ENCODE measurements at regions not wholly inside any gene's neighbourhood (a gene's known extent, or its start where the extent isn't known, plus 50 kb on each side); places are given as distances from the start of the nearest gene placed in this dataset.
"Not testable (repeated sequence)": the region's sequence is repeated elsewhere in the genome, so short reads cannot be mapped to it uniquely, and the experiment has no call there.

GRCh38 chr2:87360927-87361326 lies 339.3 kb upstream of the PLGLB1 start:
- DNase-seq, result not testable (repeated sequence)

- DNase-seq, result not testable (repeated sequence)
These were observed 340.2 kb upstream of the PLGLB1 start for GRCh38 chr2:87361805-87362204.

DNA sequence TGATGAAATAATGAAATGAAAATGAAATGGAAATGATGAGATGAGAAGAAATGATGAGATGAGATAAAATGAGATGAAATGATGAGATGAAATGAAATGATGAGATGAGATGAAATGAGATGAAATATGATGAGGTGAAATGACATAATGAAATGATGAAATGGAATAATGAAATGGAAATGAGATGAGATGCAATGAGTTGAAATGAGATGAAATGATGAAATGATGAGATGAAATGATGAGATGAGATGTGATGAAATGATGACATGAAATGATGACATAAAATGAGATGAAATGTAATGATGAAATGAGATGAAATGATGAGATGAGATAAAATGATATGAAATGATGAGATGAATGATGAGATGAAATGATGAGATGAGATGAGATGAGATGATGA lies 342.7 kb upstream of the PLGLB1 start:
- not testable (repeated sequence) for DNase-seq

GRCh38 chr2:87365038-87365437 lies 343.4 kb upstream of the PLGLB1 start:
- DNase-seq, result not testable (repeated sequence)

DNA sequence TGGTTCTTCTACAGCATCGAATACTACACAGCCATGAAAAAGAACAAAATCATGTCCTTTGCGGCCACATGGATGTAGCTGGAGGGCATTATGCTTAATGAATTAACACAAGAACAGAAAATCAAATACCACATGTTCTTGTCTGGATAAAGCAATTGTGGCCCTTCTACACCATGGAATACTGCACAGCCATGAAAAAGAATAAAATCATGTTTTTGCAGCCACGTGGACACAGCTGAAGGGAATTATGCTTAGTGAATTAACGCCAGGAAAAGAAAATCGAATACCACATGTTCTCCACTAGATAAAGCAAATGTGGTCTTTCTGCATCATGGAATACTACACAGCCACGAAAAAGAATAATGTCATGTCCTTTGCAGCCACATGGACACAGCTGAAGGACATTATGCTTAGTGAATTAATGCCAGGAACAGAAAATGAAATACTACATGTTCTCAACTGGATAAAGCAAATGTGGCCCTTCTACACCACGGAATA lies 361.8 kb upstream of the PLGLB2 start:
- DNase-seq, result not testable (repeated sequence)

- DNase-seq, result not testable (repeated sequence)
These were observed 352.1 kb upstream of the PLGLB2 start for GRCh38 chr2:87395784-87396183.

- not testable (repeated sequence) for DNase-seq
These were observed 351.2 kb upstream of the PLGLB2 start for GRCh38 chr2:87396551-87397265.

DNA sequence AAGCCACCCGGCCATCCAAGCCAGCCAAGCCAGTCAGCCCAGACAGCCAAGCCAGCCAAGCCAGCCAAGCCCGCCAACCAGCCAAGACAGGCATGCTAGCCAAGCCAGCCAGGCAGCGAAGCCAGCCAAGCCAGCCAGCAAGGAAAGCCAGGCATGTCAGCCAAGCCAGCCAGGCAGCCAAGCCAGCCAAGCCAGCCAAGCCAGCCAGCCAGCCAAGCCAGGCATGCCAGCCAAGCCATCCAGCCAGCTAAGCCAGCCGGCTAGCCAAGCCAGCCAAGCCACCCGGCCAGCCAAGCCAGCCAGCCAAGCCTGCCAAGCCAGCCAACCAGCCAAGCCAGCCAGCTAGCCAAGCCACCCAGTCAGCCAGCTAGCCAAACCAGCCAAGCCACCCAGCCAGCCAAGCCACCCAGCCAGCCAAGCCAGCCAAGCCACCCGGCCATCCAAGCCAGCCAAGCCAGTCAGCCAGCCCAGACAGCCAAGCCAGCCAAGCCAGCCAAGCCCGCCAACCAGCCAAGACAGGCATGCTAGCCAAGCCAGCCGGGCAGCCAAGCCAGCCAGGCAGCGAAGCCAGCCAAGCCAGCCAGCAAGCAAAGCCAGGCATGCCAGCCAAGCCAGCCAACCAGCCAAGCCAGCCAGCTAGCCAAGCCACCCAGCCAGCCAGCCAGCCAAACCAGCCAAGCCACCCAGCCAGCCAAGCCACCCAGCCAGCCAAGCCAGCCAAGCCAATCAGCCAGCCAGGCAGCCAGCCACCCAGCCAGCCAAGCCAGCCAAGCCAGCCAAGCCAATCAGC lies 350.4 kb upstream of the PLGLB2 start:
- DNase-seq, result not testable (repeated sequence)

DNA sequence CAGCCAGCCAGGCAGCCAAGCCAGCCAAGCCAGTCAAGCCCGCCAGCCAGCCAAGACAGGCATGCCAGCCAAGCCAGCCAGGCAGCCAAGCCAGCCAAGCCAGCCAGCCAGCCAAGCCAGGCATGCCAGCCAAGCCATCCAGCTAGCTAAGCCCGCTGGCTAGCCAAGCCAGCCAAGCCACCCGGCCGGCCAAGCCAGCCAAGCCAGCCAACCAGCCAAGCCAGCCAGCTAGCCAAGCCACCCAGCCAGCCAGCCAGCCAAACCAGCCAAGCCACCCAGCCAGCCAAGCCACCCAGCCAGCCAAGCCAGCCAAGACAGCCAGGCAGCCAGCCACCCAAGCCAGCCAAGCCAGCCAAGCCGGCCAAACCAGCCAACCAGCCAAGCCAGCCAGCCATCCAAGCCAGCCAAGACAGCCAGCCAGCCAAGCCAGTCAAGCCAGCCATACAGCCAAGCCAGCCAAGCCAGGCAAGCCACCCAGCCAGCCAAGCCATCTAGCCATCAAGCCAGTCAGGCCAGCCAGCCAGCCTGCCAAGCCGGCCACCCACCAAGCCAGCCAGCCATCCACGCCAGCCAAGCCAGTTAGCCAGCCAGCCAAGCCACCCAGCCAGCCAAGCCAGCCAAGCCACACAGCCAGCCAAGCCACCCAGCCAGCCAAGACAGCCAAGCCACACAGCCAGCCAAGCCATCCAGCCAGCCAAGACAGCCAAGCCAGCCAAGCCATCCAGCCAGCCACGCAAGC lies 349.2 kb upstream of the PLGLB2 start:
- not testable (repeated sequence) for DNase-seq

GRCh38 chr2:87401726-87402345 lies 346.1 kb upstream of the PLGLB2 start:
- no peak for DNase-seq

DNA sequence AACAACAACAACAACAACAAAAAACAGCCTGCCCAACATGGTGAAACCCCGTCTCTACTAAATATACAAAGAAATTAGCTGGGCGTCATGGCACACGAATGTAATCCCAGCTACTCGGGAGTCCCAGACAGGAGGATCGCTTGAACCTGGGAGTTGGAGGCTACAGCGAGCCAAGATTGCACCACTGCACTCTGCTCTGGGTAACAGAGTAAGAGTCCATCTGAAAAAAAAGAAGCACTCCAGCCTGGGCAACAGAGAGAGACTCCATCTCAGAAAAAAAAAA lies 344.1 kb upstream of the PLGLB2 start:
- DNase-seq, result no peak

DNA sequence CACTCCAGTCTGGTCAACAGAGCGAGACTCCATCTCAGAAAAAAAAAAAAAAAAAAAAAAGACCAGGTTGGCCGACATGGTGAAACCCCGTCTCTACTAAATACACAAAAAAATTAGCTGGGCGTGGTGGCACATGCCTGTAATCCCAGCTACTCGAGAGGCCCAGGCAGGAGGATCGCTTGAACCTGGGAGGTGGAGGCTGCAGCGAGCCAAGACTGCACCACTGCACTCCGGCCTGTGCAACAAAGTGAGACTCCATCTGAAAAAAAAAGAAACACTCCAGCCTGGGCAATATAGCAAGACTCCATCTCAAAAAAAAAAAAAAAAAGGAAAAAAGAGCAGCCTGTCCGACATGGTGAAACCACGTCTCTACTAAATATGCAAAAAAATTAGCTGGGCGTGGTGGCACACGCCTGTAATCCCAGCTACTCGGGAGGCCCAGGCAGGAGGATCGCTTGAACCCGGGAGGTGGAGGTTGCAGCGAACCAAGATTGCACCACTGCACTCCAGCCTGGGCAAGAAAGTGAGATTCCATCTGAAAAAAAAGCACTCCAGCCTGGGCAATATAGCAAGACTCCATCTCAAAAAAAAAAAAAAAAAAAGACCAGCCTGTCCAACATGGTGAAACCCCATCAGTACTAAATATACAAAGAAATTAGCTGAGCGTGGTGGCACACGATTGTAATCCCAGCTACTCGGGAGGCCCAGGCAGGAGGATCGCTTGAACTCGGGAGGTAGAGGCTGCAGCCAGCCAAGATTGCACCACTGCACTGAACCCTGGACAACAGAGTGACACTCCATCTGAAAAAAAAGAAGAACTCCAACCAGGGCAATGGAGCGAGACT lies 343.3 kb upstream of the PLGLB2 start:
- DNase-seq, result not testable (repeated sequence)

DNA sequence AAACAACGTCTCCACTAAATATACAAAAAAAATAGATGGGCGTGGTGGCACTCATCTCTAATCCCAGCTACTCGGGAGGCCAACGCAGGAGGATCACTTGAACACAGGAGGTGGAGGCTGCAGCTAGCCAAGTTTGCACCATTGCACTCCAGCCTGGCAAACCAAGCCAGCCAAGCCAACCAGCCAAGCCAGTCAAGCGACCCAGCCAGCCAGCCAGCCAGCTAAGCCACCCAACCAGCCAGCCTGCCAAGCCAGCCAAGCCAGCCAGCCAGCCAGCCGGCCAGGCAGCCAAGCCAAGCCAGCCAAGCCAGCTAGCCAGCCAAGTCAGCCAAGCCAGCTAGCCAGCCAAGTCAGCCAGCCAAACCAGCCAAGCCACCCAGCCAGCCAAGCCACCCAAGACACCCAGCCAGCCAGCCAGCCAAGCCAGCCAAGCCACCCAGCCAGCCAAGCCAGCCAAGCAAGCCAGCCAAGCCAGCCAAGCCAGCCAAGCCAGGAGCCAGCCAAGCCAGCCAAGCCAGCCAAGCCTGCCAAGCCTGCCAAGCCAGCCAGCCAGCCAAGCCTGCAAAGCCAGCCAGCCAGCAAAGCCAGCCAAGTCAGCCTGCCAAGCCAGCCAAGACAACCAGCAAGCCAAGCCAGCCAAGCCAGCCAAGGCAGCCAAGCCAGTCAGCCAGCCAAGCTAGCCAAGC lies 342.2 kb upstream of the PLGLB2 start:
- DNase-seq, result not testable (repeated sequence)

GRCh38 chr2:87406406-87407175 lies 341.3 kb upstream of the PLGLB2 start:
- DNase-seq, result not testable (repeated sequence)

DNA sequence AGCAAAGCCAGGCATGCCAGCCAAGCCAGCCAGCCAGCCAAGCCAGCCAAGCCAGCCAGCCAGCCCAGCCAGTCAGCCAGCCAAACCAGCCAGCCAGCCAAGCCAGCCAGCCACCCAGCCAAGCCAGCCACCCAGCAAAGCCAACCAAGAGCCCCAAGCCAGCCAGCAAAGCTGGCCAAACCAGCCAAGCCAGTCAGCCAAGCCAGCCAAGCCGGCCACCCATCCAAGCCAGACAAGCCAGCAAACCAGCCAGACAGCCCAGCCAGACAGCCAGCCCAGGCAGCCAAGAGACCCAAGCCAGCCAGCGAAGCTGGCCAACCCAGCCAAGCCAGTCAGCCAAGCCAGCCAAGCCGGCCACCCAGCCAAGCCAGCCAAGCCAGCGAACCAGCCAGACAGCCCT lies 338.3 kb upstream of the PLGLB2 start:
- not testable (repeated sequence) for DNase-seq

DNA sequence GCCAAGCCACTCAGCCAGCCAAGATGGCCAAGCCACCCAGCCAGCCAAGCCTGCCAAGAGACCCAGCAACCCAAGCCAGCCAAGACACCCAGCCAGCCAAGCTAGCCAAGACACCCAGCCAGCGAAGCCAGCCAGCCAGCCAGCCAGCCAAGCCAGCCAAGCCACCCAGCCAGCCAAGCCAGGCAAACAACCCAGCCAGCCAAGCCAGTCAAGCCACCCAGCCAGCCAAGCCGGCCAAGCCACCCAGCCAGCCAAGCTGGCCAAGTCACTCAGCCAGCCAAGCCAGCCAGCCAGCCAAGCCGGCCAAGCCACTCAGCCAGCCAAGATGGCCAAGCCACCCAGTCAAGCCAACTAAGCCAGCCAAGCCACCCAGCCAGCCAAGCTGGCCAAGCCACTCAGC lies 337.5 kb upstream of the PLGLB2 start:
- DNase-seq, result not testable (repeated sequence)

DNA sequence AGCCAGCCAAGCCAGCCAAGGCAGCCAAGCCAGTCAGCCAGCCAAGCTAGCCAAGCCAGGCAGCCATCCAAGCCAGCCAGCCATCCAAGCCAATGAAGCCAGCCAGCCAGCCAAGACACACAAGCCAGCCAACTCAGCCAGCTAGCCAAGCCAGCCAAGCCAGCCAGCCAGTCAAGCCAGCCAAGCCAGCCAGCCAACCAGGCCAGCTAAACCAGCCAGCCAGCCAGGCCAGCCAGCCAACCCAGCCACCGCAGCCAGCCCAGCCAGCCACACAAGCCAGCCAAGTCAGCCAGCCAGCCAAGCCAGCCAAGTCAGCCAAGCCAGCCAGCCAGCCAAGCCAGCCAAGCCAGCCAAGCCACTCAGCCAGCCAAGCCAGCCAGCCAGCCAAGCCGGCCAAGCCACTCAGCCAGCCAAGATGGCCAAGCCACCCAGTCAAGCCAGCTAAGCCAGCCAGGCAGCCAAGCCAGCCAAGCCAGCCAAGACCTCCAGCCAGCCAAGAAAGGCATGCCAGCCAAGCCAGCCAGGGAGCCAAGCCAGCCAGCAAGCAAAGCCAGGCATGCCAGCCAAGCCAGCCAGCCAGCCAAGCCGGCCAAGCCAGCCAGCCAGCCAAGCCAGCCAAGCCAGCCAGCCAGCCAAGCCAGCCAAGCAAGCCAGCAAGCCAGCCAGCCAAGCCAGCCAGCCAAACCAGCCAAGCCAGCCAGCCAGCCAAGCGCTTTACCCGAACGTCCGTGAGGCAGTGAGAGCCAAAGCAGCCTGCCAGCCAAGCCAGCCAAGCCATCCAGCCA lies 335.7 kb upstream of the PLGLB2 start:
- not testable (repeated sequence) for DNase-seq

- not testable (repeated sequence) for DNase-seq
These were observed 333.6 kb upstream of the PLGLB2 start for GRCh38 chr2:87414331-87414730.

DNA sequence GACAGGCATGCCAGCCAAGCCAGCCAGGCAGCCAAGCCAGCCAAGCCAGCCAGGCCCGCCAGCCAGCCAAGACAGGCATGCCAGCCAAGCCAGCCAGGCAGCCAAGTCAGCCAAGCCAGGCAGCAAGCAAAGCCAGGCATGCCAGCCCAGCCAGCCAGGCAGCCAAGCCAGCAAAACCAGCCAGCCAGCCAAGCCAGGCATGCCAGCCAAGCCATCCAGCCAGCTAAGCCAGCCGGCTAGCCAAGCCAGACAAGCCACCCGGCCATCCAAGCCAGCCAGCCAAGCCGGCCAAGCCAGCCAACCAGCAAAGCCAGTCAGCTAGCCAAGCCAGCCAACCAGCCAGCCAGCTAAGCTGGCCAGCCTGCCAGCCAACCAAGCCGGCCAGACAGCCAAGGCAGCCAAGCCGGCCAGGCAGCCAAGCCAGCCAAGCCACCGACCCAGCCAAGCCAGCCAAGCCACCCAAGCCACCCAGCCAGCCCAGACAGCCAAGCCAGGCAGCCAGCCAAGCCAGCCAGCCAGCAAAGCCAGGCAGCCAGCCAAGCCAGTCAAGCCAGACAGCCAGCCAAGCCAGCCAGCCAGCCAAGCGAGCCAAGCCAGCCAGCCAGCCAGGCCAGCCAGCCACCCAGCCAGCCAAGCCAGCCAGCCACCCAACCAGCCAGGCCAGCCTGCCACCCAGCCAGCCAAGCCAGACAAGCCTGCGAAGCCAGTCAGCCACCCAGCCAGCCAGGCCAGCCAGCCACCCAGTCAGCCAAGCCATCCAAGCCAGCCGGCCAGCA lies 332.9 kb upstream of the PLGLB2 start:
- not testable (repeated sequence) for DNase-seq
